Left renal pelvis (tissue), 4 donors: ENCODE measurements at regions not wholly inside any gene's neighbourhood (a gene's known extent, or its start where the extent isn't known, plus 50 kb on each side); places are given as distances from the start of the nearest gene placed in this dataset.
"Not testable (repeated sequence)": the region's sequence is repeated elsewhere in the genome, so short reads cannot be mapped to it uniquely, and the experiment has no call there.

ENCODE experiments used
- DNase-seq, 4 donors: peaks; one replicate each; pipeline ENCODE4 v3.0.0-alpha.2; 2013; ENCODE audit warnings: low read depth in 4 of 4, low spot score in 3 of 4

GRCh38 chr20:19867074-19867473 lies 109.0 kb downstream of the RIN2 start:
- DNase-seq, result no peak

GRCh38 chr20:19867940-19868371 lies 109.9 kb downstream of the RIN2 start:
- DNase-seq, result no peak

- no peak for DNase-seq
Measured at GRCh38 chr20:19868441-19868840, 110.4 kb downstream of the RIN2 start.

- DNase-seq, result no peak
Measured at GRCh38 chr20:19872001-19872400, 113.9 kb downstream of the RIN2 start.

- DNase-seq, result no peak
Measured at GRCh38 chr20:19874040-19874727, 116.1 kb downstream of the RIN2 start.

GRCh38 chr20:19875376-19876221 lies 117.5 kb downstream of the RIN2 start:
- DNase-seq, result no peak

GRCh38 chr20:19876828-19877460 lies 118.9 kb downstream of the RIN2 start:
- DNase-seq, result no peak

- DNase-seq, result not testable (repeated sequence)
Measured at GRCh38 chr20:19879874-19880255, 121.8 kb downstream of the RIN2 start.

GRCh38 chr20:19880256-19881079 lies 122.4 kb downstream of the RIN2 start:
- DNase-seq, result no peak

- no peak for DNase-seq
Measured at GRCh38 chr20:19881080-19881840, 123.2 kb downstream of the RIN2 start.

- DNase-seq, result no peak
Measured at GRCh38 chr20:19881990-19882389, 123.9 kb downstream of the RIN2 start.

- no peak for DNase-seq
Measured at GRCh38 chr20:19882446-19882845, 124.4 kb downstream of the RIN2 start.

- no peak for DNase-seq
Measured at GRCh38 chr20:19883501-19883900, 125.4 kb downstream of the RIN2 start.

- DNase-seq, result no peak
Measured at GRCh38 chr20:19885594-19885938, 127.5 kb downstream of the RIN2 start.

- DNase-seq, result no peak
Measured at GRCh38 chr20:19885939-19886660, 128.0 kb downstream of the RIN2 start.

GRCh38 chr20:19886661-19887288 lies 128.7 kb downstream of the RIN2 start:
- DNase-seq, result no peak

GRCh38 chr20:19887556-19888268 lies 129.4 kb upstream of the NAA20 start:
- DNase-seq, result no peak

GRCh38 chr20:19888269-19888671 lies 128.9 kb upstream of the NAA20 start:
- peak in 1 of 4 donors; percentile 21 for DNase-seq
